ENCODE measurements at regions not wholly inside any gene's neighbourhood (a gene's known extent, or its start where the extent isn't known, plus 50 kb on each side); places are given as distances from the start of the nearest gene placed in this dataset.

GRCh38 chr4:31126881-31127398 is 406.8 kb downstream of the PCDH7 start:
- no peak overlapping the region for H3K4me3 Mint-ChIP-seq
- H3K27me3 Mint-ChIP-seq, result no peaks in the 10 kb centered on the region
- H3K36me3 Mint-ChIP-seq (ENCODE audit: insufficient read depth), result no peaks in the 10 kb centered on the region
- no peak for DNase-seq (ENCODE audit: low spot score in 2 of 2)
- no peaks in the 10 kb centered on the region for H3K4me1 Mint-ChIP-seq
- ATAC-seq (replicated peaks; ENCODE audit: extremely low read depth, poor library complexity, severe bottlenecking), result no peak
- peaks cover 32% of the 10 kb centered on the region for H3K9me3 Mint-ChIP-seq
- no peak overlapping the region for H3K27ac Mint-ChIP-seq (ENCODE audit: low read depth)

GRCh38 chr4:31130930-31131329 is 410.8 kb downstream of the PCDH7 start:
- ATAC-seq (replicated peaks; ENCODE audit: extremely low read depth, poor library complexity, severe bottlenecking), result no peak
- Mint-ChIP-seq H3K36me3 (ENCODE audit: insufficient read depth) (no peaks in the 10 kb centered on the region), H3K4me1 (no peaks in the 10 kb centered on the region)

GRCh38 chr4:31134720-31135119 is 414.6 kb downstream of the PCDH7 start:
- no peak overlapping the region for H3K4me3 Mint-ChIP-seq
- H3K27me3 Mint-ChIP-seq, result no peaks in the 10 kb centered on the region
- no peaks in the 10 kb centered on the region for H3K4me1 Mint-ChIP-seq
- DNase-seq (ENCODE audit: low spot score in 2 of 2) (no peak), ATAC-seq (replicated peaks; ENCODE audit: extremely low read depth, poor library complexity, severe bottlenecking) (no peak)
- no peak overlapping the region for H3K27ac Mint-ChIP-seq (ENCODE audit: low read depth)
- H3K9me3 Mint-ChIP-seq, result peaks cover 14% of the 10 kb centered on the region
- H3K36me3 Mint-ChIP-seq (ENCODE audit: insufficient read depth), result no peaks in the 10 kb centered on the region

More at GRCh38 chr4:31130930-31131329, 410.8 kb downstream of the PCDH7 start:
- Mint-ChIP-seq H3K9me3 (peaks cover 19% of the 10 kb centered on the region), H3K27ac (ENCODE audit: low read depth) (no peak overlapping the region), H3K27me3 (no peaks in the 10 kb centered on the region), H3K4me3 (no peak overlapping the region)
- DNase-seq (ENCODE audit: low spot score in 2 of 2), result no peak

GRCh38 chr4:31139767-31140166 is 419.6 kb downstream of the PCDH7 start:
- Mint-ChIP-seq H3K27ac (ENCODE audit: low read depth) (no peak overlapping the region), H3K4me3 (no peak overlapping the region), H3K27me3 (no peaks in the 10 kb centered on the region), H3K36me3 (ENCODE audit: insufficient read depth) (no peaks in the 10 kb centered on the region), H3K9me3 (peaks cover 8% of the 10 kb centered on the region), H3K4me1 (no peaks in the 10 kb centered on the region)
- no peak for ATAC-seq (replicated peaks; ENCODE audit: extremely low read depth, poor library complexity, severe bottlenecking)
- no peak for DNase-seq (ENCODE audit: low spot score in 2 of 2)

- Mint-ChIP-seq H3K4me1 (no peaks in the 10 kb centered on the region), H3K27me3 (no peaks in the 10 kb centered on the region), H3K9me3 (peaks cover 8% of the 10 kb centered on the region), H3K4me3 (no peak overlapping the region), H3K36me3 (ENCODE audit: insufficient read depth) (no peaks in the 10 kb centered on the region), H3K27ac (ENCODE audit: low read depth) (no peak overlapping the region)
- ATAC-seq (replicated peaks; ENCODE audit: extremely low read depth, poor library complexity, severe bottlenecking) (no peak), DNase-seq (ENCODE audit: low spot score in 2 of 2) (no peak)
Observed at GRCh38 chr4:31141095-31141831, 421.1 kb downstream of the PCDH7 start.

- H3K27ac Mint-ChIP-seq (ENCODE audit: low read depth), result no peak overlapping the region
- ATAC-seq (replicated peaks; ENCODE audit: extremely low read depth, poor library complexity, severe bottlenecking) (no peak), DNase-seq (ENCODE audit: low spot score in 2 of 2) (no peak)
- no peaks in the 10 kb centered on the region for H3K36me3 Mint-ChIP-seq (ENCODE audit: insufficient read depth)
- no peaks in the 10 kb centered on the region for H3K27me3 Mint-ChIP-seq
- H3K4me3 Mint-ChIP-seq, result no peak overlapping the region
- no peaks in the 10 kb centered on the region for H3K4me1 Mint-ChIP-seq
- peaks cover 8% of the 10 kb centered on the region for H3K9me3 Mint-ChIP-seq
Observed at GRCh38 chr4:31141832-31142142, 421.6 kb downstream of the PCDH7 start.

GRCh38 chr4:31146366-31146765 is 426.2 kb downstream of the PCDH7 start:
- Mint-ChIP-seq H3K36me3 (ENCODE audit: insufficient read depth) (no peaks in the 10 kb centered on the region), H3K27ac (ENCODE audit: low read depth) (no peak overlapping the region), H3K4me1 (no peaks in the 10 kb centered on the region), H3K4me3 (no peak overlapping the region), H3K9me3 (peaks cover 5% of the 10 kb centered on the region), H3K27me3 (no peaks in the 10 kb centered on the region)
- DNase-seq (ENCODE audit: low spot score in 2 of 2) (no peak), ATAC-seq (replicated peaks; ENCODE audit: extremely low read depth, poor library complexity, severe bottlenecking) (no peak)

GRCh38 chr4:31148990-31149389 is 428.8 kb downstream of the PCDH7 start:
- H3K9me3 Mint-ChIP-seq, result peaks cover 9% of the 10 kb centered on the region
- H3K4me3 Mint-ChIP-seq, result no peak overlapping the region
- no peaks in the 10 kb centered on the region for H3K4me1 Mint-ChIP-seq
- no peaks in the 10 kb centered on the region for H3K27me3 Mint-ChIP-seq
- ATAC-seq (replicated peaks; ENCODE audit: extremely low read depth, poor library complexity, severe bottlenecking) (no peak), DNase-seq (ENCODE audit: low spot score in 2 of 2) (no peak)
- H3K27ac Mint-ChIP-seq (ENCODE audit: low read depth), result no peak overlapping the region
- no peaks in the 10 kb centered on the region for H3K36me3 Mint-ChIP-seq (ENCODE audit: insufficient read depth)

GRCh38 chr4:31156221-31156620 is 436.1 kb downstream of the PCDH7 start:
- no peak overlapping the region for H3K27ac Mint-ChIP-seq (ENCODE audit: low read depth)
- no peak for ATAC-seq (replicated peaks; ENCODE audit: extremely low read depth, poor library complexity, severe bottlenecking)
- H3K36me3 Mint-ChIP-seq (ENCODE audit: insufficient read depth), result no peaks in the 10 kb centered on the region
- H3K9me3 Mint-ChIP-seq, result peaks cover 11% of the 10 kb centered on the region
- no peak for DNase-seq (ENCODE audit: low spot score in 2 of 2)
- no peaks in the 10 kb centered on the region for H3K4me1 Mint-ChIP-seq
- no peak overlapping the region for H3K4me3 Mint-ChIP-seq
- H3K27me3 Mint-ChIP-seq, result no peaks in the 10 kb centered on the region

- H3K36me3 Mint-ChIP-seq (ENCODE audit: insufficient read depth), result no peaks in the 10 kb centered on the region
- H3K27ac Mint-ChIP-seq (ENCODE audit: low read depth), result no peak overlapping the region
- ATAC-seq (replicated peaks; ENCODE audit: extremely low read depth, poor library complexity, severe bottlenecking) (no peak), DNase-seq (ENCODE audit: low spot score in 2 of 2) (no peak)
- H3K9me3 Mint-ChIP-seq, result peaks cover 5% of the 10 kb centered on the region
- H3K27me3 Mint-ChIP-seq, result no peaks in the 10 kb centered on the region
- H3K4me1 Mint-ChIP-seq, result no peaks in the 10 kb centered on the region
- no peak overlapping the region for H3K4me3 Mint-ChIP-seq
Observed at GRCh38 chr4:31160146-31160545, 440.0 kb downstream of the PCDH7 start.

GRCh38 chr4:31169846-31170245 is 449.7 kb downstream of the PCDH7 start:
- DNase-seq (ENCODE audit: low spot score in 2 of 2) (no peak), ATAC-seq (replicated peaks; ENCODE audit: extremely low read depth, poor library complexity, severe bottlenecking) (no peak)
- no peak overlapping the region for H3K27ac Mint-ChIP-seq (ENCODE audit: low read depth)
- no peak overlapping the region for H3K4me3 Mint-ChIP-seq
- H3K27me3 Mint-ChIP-seq, result no peaks in the 10 kb centered on the region
- no peaks in the 10 kb centered on the region for H3K4me1 Mint-ChIP-seq
- peaks cover 24% of the 10 kb centered on the region for H3K9me3 Mint-ChIP-seq
- H3K36me3 Mint-ChIP-seq (ENCODE audit: insufficient read depth), result no peaks in the 10 kb centered on the region

- H3K4me1 Mint-ChIP-seq, result no peaks in the 10 kb centered on the region
- H3K36me3 Mint-ChIP-seq (ENCODE audit: insufficient read depth), result no peaks in the 10 kb centered on the region
- no peak for ATAC-seq (replicated peaks; ENCODE audit: extremely low read depth, poor library complexity, severe bottlenecking)
- H3K27ac Mint-ChIP-seq (ENCODE audit: low read depth), result no peak overlapping the region
- no peaks in the 10 kb centered on the region for H3K27me3 Mint-ChIP-seq
- H3K9me3 Mint-ChIP-seq, result peaks cover 24% of the 10 kb centered on the region
- H3K4me3 Mint-ChIP-seq, result no peak overlapping the region
- no peak for DNase-seq (ENCODE audit: low spot score in 2 of 2)
Observed at GRCh38 chr4:31171362-31171761, 451.2 kb downstream of the PCDH7 start.

- no peak overlapping the region for H3K4me3 Mint-ChIP-seq
- ATAC-seq (replicated peaks; ENCODE audit: extremely low read depth, poor library complexity, severe bottlenecking) (no peak), DNase-seq (ENCODE audit: low spot score in 2 of 2) (no peak)
- no peaks in the 10 kb centered on the region for H3K36me3 Mint-ChIP-seq (ENCODE audit: insufficient read depth)
- no peaks in the 10 kb centered on the region for H3K4me1 Mint-ChIP-seq
- H3K27me3 Mint-ChIP-seq, result no peaks in the 10 kb centered on the region
- peaks cover 11% of the 10 kb centered on the region for H3K9me3 Mint-ChIP-seq
- no peak overlapping the region for H3K27ac Mint-ChIP-seq (ENCODE audit: low read depth)
Observed at GRCh38 chr4:31175242-31175910, 455.2 kb downstream of the PCDH7 start.
